Jurkat, Clone E6-1 (cell line): ENCODE measurements at regions not wholly inside any gene's neighbourhood (a gene's known extent, or its start where the extent isn't known, plus 50 kb on each side); places are given as distances from the start of the nearest gene placed in this dataset.

Experiments
- DNase-seq: peaks from one replicate; pipeline ENCODE4 v3.0.0-alpha.2; 2011; ENCODE audit warnings: low read depth, low spot score
- H3K4me3 ChIP-seq: 2 replicates; pipeline ENCODE4 v1.5.1; 2011; ENCODE audit warnings: mild to moderate bottlenecking, low read length, control low read depth, moderate library complexity

- no peak overlapping the region for H3K4me3 ChIP-seq
- DNase-seq = no peak
Measured at GRCh38 chr4:130573742-130574141, 1477.8 kb downstream of the C4orf33 start.

- no peak overlapping the region for H3K4me3 ChIP-seq
Measured at GRCh38 chr4:130574215-130574614, 1478.3 kb downstream of the C4orf33 start.

GRCh38 chr4:130576218-130576617, 1480.3 kb downstream of the C4orf33 start:
- DNase-seq = no peak
- H3K4me3 ChIP-seq = no peak overlapping the region

More at GRCh38 chr4:130574215-130574614, 1478.3 kb downstream of the C4orf33 start:
- no peak for DNase-seq

GRCh38 chr4:130591091-130591490, 1495.1 kb downstream of the C4orf33 start:
- DNase-seq = no peak
- no peak overlapping the region for H3K4me3 ChIP-seq

- no peak overlapping the region for H3K4me3 ChIP-seq
- DNase-seq = no peak
Measured at GRCh38 chr4:130600706-130601105, 1504.8 kb downstream of the C4orf33 start.

- DNase-seq = no peak
- no peak overlapping the region for H3K4me3 ChIP-seq
Measured at GRCh38 chr4:130603043-130603442, 1507.1 kb downstream of the C4orf33 start.

GRCh38 chr4:130608121-130608520, 1512.2 kb downstream of the C4orf33 start:
- H3K4me3 ChIP-seq = no peak overlapping the region
- DNase-seq = no peak

GRCh38 chr4:130628531-130628930, 1532.6 kb downstream of the C4orf33 start:
- H3K4me3 ChIP-seq = no peak overlapping the region
- DNase-seq = no peak

- DNase-seq = no peak
- H3K4me3 ChIP-seq = no peak overlapping the region
Measured at GRCh38 chr4:130632731-130633604, 1537.0 kb downstream of the C4orf33 start.

- no peak for DNase-seq
Measured at GRCh38 chr4:130636486-130636885, 1540.5 kb downstream of the C4orf33 start.

GRCh38 chr4:130640592-130640991, 1544.6 kb downstream of the C4orf33 start:
- no peak overlapping the region for H3K4me3 ChIP-seq
- DNase-seq = no peak

More at GRCh38 chr4:130636486-130636885, 1540.5 kb downstream of the C4orf33 start:
- no peak overlapping the region for H3K4me3 ChIP-seq

- no peak for DNase-seq
Measured at GRCh38 chr4:130646886-130647285, 1550.9 kb downstream of the C4orf33 start.

GRCh38 chr4:130648570-130648969, 1552.6 kb downstream of the C4orf33 start:
- H3K4me3 ChIP-seq = no peak overlapping the region
- DNase-seq = no peak

More at GRCh38 chr4:130646886-130647285, 1550.9 kb downstream of the C4orf33 start:
- H3K4me3 ChIP-seq = no peak overlapping the region

- no peak for DNase-seq
- H3K4me3 ChIP-seq = no peak overlapping the region
Measured at GRCh38 chr4:130653842-130654241, 1557.9 kb downstream of the C4orf33 start.

- no peak overlapping the region for H3K4me3 ChIP-seq
- DNase-seq = no peak
Measured at GRCh38 chr4:130659320-130659719, 1563.4 kb downstream of the C4orf33 start.

- DNase-seq = no peak
Measured at GRCh38 chr4:130668859-130669258, 1572.9 kb downstream of the C4orf33 start.

GRCh38 chr4:130675266-130675665, 1579.3 kb downstream of the C4orf33 start:
- DNase-seq = no peak
- H3K4me3 ChIP-seq = no peak overlapping the region

More at GRCh38 chr4:130668859-130669258, 1572.9 kb downstream of the C4orf33 start:
- no peak overlapping the region for H3K4me3 ChIP-seq

GRCh38 chr4:130689181-130689580, 1593.2 kb downstream of the C4orf33 start:
- no peak overlapping the region for H3K4me3 ChIP-seq

GRCh38 chr4:130698251-130698650, 1602.3 kb downstream of the C4orf33 start:
- H3K4me3 ChIP-seq = no peak overlapping the region
- DNase-seq = no peak

More at GRCh38 chr4:130689181-130689580, 1593.2 kb downstream of the C4orf33 start:
- no peak for DNase-seq

GRCh38 chr4:130699004-130699403, 1603.1 kb downstream of the C4orf33 start:
- no peak overlapping the region for H3K4me3 ChIP-seq
- DNase-seq = no peak
